CD4-positive, CD25-positive, alpha-beta regulatory T cell (primary cell): ENCODE measurements at regions not wholly inside any gene's neighbourhood (a gene's known extent, or its start where the extent isn't known, plus 50 kb on each side); places are given as distances from the start of the nearest gene placed in this dataset.

Experiments
- ATAC-seq, 2 donors: fragments of 150-1000 bp; cut with Tn5 transposase; one replicate each; pipeline ENCODE4 v1.10.0; 2021; ENCODE audit warnings: low read depth in 2 of 2, moderate number of reproducible peaks in 2 of 2, moderate library complexity in 1 of 2
- DNase-seq, 3 donors: peaks; one replicate each; pipeline versions ENCODE4 v3.0.0 to v3.0.0-alpha.2; 2012 to 2022; ENCODE audit warnings: mixed read lengths in 1 of 3
- H3K27ac ChIP-seq: one replicate; pipeline ENCODE4 v1.7.0; 2013; ENCODE audit warnings: mild to moderate bottlenecking, low read length; ENCODE audit not compliant: insufficient read depth, poor library complexity, severe bottlenecking
- H3K27me3 ChIP-seq: one replicate; pipeline ENCODE4 v1.7.0; 2013; ENCODE audit warnings: low read length; ENCODE audit not compliant: control insufficient read depth, insufficient read depth
- H3K36me3 ChIP-seq: one replicate; pipeline ENCODE4 v1.7.0; 2013; ENCODE audit warnings: mild to moderate bottlenecking, low read length, moderate library complexity; ENCODE audit not compliant: control insufficient read depth, insufficient read depth
- H3K4me1 ChIP-seq: 2 replicates; pipeline ENCODE4 v1.7.0; 2013; ENCODE audit warnings: mild to moderate bottlenecking, low read length; ENCODE audit not compliant: insufficient read depth, control insufficient read depth, poor library complexity, severe bottlenecking
- H3K4me3 ChIP-seq: one replicate; pipeline ENCODE4 v1.7.0; 2013; ENCODE audit warnings: low read depth, mild to moderate bottlenecking, low read length, moderate library complexity
- H3K9me3 ChIP-seq, 2 experiments: 1 replicate in 1 of 2; 2 replicates in 1 of 2; pipeline ENCODE4 v1.7.0; 2013; ENCODE audit warnings: low read length in 2 of 2, mild to moderate bottlenecking in 1 of 2, moderate library complexity in 1 of 2; ENCODE audit not compliant: control insufficient read depth in 2 of 2
- H3K27ac Mint-ChIP-seq, 3 donors: one replicate each; pipeline ENCODE4 v1.8.0; 2020 to 2022; ENCODE audit warnings: mild to moderate bottlenecking in 3 of 3, mixed read lengths in 3 of 3, moderate library complexity in 2 of 3
- H3K27me3 Mint-ChIP-seq: one replicate; pipeline ENCODE4 v1.8.0; 2022; ENCODE audit warnings: mild to moderate bottlenecking, mixed read lengths
- H3K36me3 Mint-ChIP-seq: one replicate; pipeline ENCODE4 v1.8.0; 2020; ENCODE audit warnings: mixed read lengths
- H3K4me1 Mint-ChIP-seq, 4 donors: one replicate each; pipeline ENCODE4 v1.8.0; 2020 to 2022; ENCODE audit warnings: mixed read lengths in 4 of 4, mild to moderate bottlenecking in 1 of 4
- H3K4me3 Mint-ChIP-seq, 4 donors: one replicate each; pipeline ENCODE4 v1.8.0; 2020 to 2022; ENCODE audit warnings: mild to moderate bottlenecking in 4 of 4, mixed read lengths in 4 of 4, moderate library complexity in 3 of 4
- H3K9me3 Mint-ChIP-seq, 7 donors: one replicate each; pipeline ENCODE4 v1.8.0; 2020 to 2022; ENCODE audit warnings: mixed read lengths in 7 of 7, mild to moderate bottlenecking in 3 of 7, moderate library complexity in 2 of 7

DNA sequence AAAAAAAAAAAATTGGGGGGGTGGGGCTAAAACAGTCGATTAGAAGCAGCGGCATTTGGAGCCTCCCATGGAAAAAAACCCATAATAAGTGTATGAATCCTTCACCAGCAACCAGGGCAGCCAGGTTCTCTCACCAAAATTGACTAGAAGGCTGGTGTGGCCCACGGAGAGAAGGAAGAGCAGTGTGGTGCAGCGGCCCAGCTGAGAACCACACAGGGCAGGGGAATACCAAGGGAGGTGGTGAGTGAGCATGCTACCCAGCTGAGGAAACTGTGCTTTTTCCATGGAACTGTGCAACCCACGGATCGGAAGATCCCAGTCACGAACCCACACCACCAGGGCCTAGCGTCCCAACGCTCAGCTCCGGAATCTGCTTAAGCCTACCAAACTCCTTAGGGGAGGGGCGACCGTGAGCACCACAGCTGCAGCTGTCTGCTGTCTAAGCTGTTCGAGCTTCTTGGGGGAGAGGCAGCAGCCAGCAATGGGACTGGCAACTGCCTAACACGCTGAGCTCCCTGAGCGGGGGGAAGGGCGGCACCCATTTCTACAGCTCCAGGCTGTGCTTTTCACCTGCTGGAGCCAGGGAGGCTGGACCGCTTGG is 1037.2 kb upstream of the ACVR2A start:
- peaks cover 2 to 15% (median 11%) of the 10 kb centered on the region in 7 donors for H3K9me3 Mint-ChIP-seq
- ATAC-seq (no peak), DNase-seq (no peak)
- H3K4me1 ChIP-seq = no peaks in the 10 kb centered on the region
- H3K4me3 Mint-ChIP-seq = no peak overlapping the region
- H3K27me3 ChIP-seq = no peaks in the 10 kb centered on the region
- H3K36me3 ChIP-seq = no peaks in the 10 kb centered on the region
- no peaks in the 10 kb centered on the region for H3K9me3 ChIP-seq
- no peaks in the 10 kb centered on the region for H3K27me3 Mint-ChIP-seq
- H3K4me3 ChIP-seq = no peak overlapping the region
- no peak overlapping the region for H3K27ac Mint-ChIP-seq
- no peaks in the 10 kb centered on the region for H3K36me3 Mint-ChIP-seq
- no peaks in the 10 kb centered on the region for H3K4me1 Mint-ChIP-seq
- no peak overlapping the region for H3K27ac ChIP-seq

DNA sequence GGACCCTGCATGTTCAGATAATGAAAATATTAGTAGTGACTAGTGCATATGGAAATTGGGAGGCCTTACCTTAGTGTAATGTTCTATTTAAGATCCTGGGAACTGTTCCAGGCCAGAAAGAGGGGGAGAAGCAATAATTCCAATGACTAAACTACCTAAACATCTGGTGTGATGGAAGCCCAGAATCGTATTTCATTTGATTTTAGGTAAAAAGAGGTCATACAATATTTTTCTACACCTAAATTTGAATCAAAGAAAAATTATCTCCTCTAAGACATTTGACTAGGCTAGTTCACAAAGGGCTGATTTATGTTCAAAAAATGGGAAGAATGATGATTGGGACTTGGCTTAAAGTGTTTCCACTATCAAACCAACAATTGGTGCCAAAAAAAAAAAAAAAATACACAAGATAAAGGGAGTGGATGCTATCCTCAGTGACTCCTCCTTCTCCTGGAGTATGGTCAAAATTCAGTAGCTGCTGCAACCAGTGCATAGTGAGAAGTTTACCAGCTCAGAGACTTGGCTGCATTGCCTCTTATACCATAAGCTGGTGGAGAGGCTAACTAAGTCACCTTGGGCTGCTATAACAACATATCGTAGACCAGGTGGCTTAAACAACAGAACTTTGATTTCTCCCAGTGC is 1038.3 kb upstream of the ACVR2A start:
- no peaks in the 10 kb centered on the region for H3K9me3 ChIP-seq
- no peaks in the 10 kb centered on the region for H3K36me3 ChIP-seq
- ATAC-seq = no peak
- no peaks in the 10 kb centered on the region for H3K27me3 ChIP-seq
- Mint-ChIP-seq H3K27ac (no peak overlapping the region), H3K36me3 (no peaks in the 10 kb centered on the region), H3K27me3 (no peaks in the 10 kb centered on the region), H3K4me3 (no peak overlapping the region), H3K4me1 (no peaks in the 10 kb centered on the region), H3K9me3 (peaks cover under 1 to 23% (median 8%) of the 10 kb centered on the region in 7 donors)
- H3K27ac ChIP-seq = no peak overlapping the region
- H3K4me1 ChIP-seq = no peaks in the 10 kb centered on the region
- no peak for DNase-seq
- H3K4me3 ChIP-seq = no peak overlapping the region

DNA sequence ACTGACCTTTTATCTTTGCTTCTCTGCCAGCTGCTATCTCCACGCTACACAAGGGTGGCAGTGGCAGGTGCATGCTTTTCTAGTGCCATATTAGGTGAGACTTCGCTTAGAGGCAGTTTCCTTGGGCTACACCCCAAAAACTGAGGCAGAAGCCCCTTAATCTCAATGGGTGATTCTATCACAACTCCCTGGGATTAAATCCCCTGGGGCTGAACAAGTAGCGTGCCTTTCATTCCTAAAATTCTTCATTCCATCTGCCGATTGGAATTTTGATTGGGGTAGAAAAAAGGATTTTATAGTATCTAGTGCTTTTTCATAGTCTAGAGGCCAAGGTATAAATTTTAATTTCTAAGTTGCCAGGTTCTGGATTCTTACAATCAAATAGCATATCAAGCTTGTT is 1040.5 kb upstream of the ACVR2A start:
- Histone ChIP-seq H3K36me3 (no peaks in the 10 kb centered on the region), H3K4me3 (no peak overlapping the region), H3K9me3 (no peaks in the 10 kb centered on the region), H3K27me3 (no peaks in the 10 kb centered on the region), H3K4me1 (no peaks in the 10 kb centered on the region), H3K27ac (no peak overlapping the region)
- Mint-ChIP-seq H3K9me3 (peaks cover 0 to 15% (median 6%) of the 10 kb centered on the region in 7 donors), H3K4me3 (no peak overlapping the region), H3K36me3 (no peaks in the 10 kb centered on the region), H3K4me1 (no peaks in the 10 kb centered on the region), H3K27ac (no peak overlapping the region), H3K27me3 (no peaks in the 10 kb centered on the region)
- DNase-seq = no peak
- ATAC-seq = no peak

DNA sequence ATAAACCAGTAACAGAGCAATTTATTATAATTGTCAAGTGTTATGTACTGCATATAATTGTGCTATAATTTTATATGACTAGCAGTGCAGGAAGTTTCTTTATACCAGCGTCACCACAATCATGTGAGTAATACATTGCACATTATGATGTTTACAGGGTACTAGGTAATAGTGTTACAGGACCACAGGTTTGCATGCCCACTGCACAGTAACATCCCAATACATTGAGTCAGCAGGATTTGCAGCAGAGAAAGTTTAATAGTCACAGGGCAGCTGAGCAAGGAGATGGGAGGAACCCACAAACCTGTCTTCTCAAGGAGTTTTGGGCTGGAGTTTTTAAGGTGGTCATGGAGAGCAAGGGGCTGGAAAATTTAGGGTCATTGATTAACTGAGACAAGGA is 1042.9 kb upstream of the ACVR2A start:
- Mint-ChIP-seq H3K4me3 (no peak overlapping the region), H3K36me3 (no peaks in the 10 kb centered on the region), H3K27me3 (no peaks in the 10 kb centered on the region), H3K9me3 (peaks cover 0 to 9% (median 4%) of the 10 kb centered on the region in 7 donors), H3K27ac (no peak overlapping the region), H3K4me1 (no peaks in the 10 kb centered on the region)
- H3K27me3 ChIP-seq = no peaks in the 10 kb centered on the region
- DNase-seq (no peak), ATAC-seq (no peak)
- no peak overlapping the region for H3K4me3 ChIP-seq
- no peaks in the 10 kb centered on the region for H3K4me1 ChIP-seq
- H3K27ac ChIP-seq = no peak overlapping the region
- H3K36me3 ChIP-seq = no peaks in the 10 kb centered on the region
- no peaks in the 10 kb centered on the region for H3K9me3 ChIP-seq

DNA sequence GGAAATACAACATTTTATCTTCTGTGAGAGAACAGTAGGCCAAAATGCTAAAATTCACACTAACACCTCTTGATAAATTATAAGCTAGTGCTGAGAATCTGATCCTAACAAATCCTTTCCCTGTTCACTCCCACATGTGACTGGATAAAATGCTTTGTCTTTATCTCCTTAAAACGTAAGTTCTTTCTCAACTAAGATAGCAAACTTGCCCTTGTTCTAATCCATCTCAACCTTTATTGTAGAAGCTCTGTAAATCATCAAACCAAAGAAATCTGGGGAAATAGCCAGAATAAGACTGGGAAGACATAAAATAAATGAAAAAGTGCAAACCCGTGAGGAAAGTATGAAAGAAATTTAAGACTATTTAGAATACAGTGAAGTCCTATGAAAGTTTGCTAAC is 1058.4 kb upstream of the ACVR2A start:
- DNase-seq = no peak
- no peak overlapping the region for H3K27ac ChIP-seq
- Mint-ChIP-seq H3K9me3 (peaks cover 3 to 15% (median 5%) of the 10 kb centered on the region in 7 donors), H3K4me1 (no peaks in the 10 kb centered on the region), H3K4me3 (no peak overlapping the region), H3K27ac (no peak overlapping the region), H3K36me3 (no peaks in the 10 kb centered on the region), H3K27me3 (no peaks in the 10 kb centered on the region)
- no peaks in the 10 kb centered on the region for H3K27me3 ChIP-seq
- no peaks in the 10 kb centered on the region for H3K36me3 ChIP-seq
- H3K4me1 ChIP-seq = no peaks in the 10 kb centered on the region
- H3K9me3 ChIP-seq = no peaks in the 10 kb centered on the region
- no peak overlapping the region for H3K4me3 ChIP-seq
- no peak for ATAC-seq

DNA sequence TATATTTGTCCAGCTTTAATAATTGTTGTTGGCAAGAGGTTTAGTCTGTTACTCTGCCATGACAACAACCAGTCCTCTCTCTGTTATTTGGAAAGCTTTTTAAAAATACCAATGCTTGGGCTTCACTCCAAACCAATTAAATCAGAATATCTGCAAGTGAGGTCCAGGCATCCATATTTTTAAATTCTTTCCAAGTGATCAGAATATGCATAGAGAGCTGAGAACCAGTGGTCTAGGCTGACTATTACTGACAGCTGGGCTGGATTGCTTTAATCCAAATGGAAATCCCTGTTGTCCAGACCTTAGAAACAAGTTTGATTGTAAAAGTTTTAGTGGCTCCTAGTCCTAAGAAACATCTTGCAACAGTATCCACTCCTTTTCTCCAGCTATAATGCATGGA is 1059.7 kb upstream of the ACVR2A start:
- no peak for DNase-seq
- Mint-ChIP-seq H3K4me1 (no peaks in the 10 kb centered on the region), H3K27me3 (no peaks in the 10 kb centered on the region), H3K27ac (no peak overlapping the region), H3K4me3 (no peak overlapping the region), H3K9me3 (peaks cover 3 to 15% (median 5%) of the 10 kb centered on the region in 7 donors), H3K36me3 (no peaks in the 10 kb centered on the region)
- Histone ChIP-seq H3K27me3 (no peaks in the 10 kb centered on the region), H3K4me1 (no peaks in the 10 kb centered on the region), H3K4me3 (no peak overlapping the region), H3K9me3 (no peaks in the 10 kb centered on the region), H3K36me3 (no peaks in the 10 kb centered on the region), H3K27ac (no peak overlapping the region)
- ATAC-seq = no peak

DNA sequence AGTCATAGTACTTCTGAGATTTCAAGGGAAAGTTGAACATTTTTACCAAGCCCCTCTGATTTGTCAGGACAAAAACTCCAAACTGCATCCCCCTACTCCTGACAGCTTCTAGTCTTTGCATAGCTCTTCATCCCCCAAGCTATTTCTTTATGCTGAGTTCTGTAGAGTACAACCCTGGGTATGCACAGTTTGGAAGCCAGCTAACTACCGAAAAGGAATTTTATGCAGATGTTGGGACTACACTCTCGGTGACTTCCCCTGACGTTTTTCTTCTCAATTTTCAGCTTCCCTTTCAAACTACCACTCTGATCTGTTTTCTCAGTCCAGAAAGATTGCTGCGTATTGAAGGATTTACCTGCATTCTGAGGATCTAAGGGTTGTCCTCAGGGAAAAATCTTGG is 1060.2 kb upstream of the ACVR2A start:
- H3K36me3 Mint-ChIP-seq = no peaks in the 10 kb centered on the region
- no peaks in the 10 kb centered on the region for H3K27me3 Mint-ChIP-seq
- Histone ChIP-seq H3K4me3 (no peak overlapping the region), H3K36me3 (no peaks in the 10 kb centered on the region), H3K4me1 (no peaks in the 10 kb centered on the region), H3K27ac (no peak overlapping the region), H3K27me3 (no peaks in the 10 kb centered on the region), H3K9me3 (no peaks in the 10 kb centered on the region)
- DNase-seq (no peak), ATAC-seq (no peak)
- H3K4me3 Mint-ChIP-seq = no peak overlapping the region
- no peaks in the 10 kb centered on the region for H3K4me1 Mint-ChIP-seq
- H3K9me3 Mint-ChIP-seq = peaks cover 3 to 15% (median 5%) of the 10 kb centered on the region in 7 donors
- no peak overlapping the region for H3K27ac Mint-ChIP-seq

DNA sequence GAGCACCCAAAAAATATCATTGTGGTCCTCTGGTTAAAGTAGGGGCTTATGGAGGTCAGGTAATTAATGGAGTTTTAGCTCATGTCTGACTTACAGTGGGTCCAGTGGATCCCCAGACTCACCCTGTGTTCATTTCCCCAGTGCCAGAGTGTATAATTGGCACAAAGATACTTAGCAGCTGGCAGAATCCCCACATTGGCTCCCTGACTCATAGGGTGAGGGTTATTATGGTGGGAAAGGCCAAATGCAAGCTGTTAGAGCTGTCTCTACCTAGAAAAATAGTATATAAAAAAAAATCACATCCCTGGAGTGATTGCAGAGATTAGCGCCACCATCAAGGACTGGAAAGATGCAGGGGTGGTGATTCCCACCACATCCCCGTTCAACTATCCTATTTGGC is 1067.6 kb upstream of the ACVR2A start:
- no peak for ATAC-seq
- Histone ChIP-seq H3K4me3 (no peak overlapping the region), H3K9me3 (no peaks in the 10 kb centered on the region), H3K4me1 (no peaks in the 10 kb centered on the region), H3K36me3 (no peaks in the 10 kb centered on the region), H3K27ac (no peak overlapping the region), H3K27me3 (no peaks in the 10 kb centered on the region)
- Mint-ChIP-seq H3K36me3 (no peaks in the 10 kb centered on the region), H3K4me1 (no peaks in the 10 kb centered on the region), H3K27ac (no peak overlapping the region), H3K9me3 (peaks cover 2 to 14% (median 7%) of the 10 kb centered on the region in 7 donors), H3K4me3 (no peak overlapping the region), H3K27me3 (no peaks in the 10 kb centered on the region)
- no peak for DNase-seq
